HepG2 (cell line): ENCODE measurements at regions not wholly inside any gene's neighbourhood (a gene's known extent, or its start where the extent isn't known, plus 50 kb on each side); places are given as distances from the start of the nearest gene placed in this dataset.

Source experiments
- ATAC-seq: fragments of 200-7000 bp; cut with Tn5 transposase; 3 replicates; pipeline ENCODE4 v1.9.1; 2020; ENCODE audit warnings: mild to moderate bottlenecking, moderate library complexity
- BruUV-seq: library from RNA; stranded (reverse); fragments of 400-500 nt; replicated peaks from 2 replicates; lab custom pipeline; 2021; lab: Mats Ljungman, UMichigan
- CTCF ChIA-PET: fragments of 300-600 bp; formaldehyde crosslinking; extraction: SDS; loops from one replicate; lab custom pipeline; 2021; ENCODE audit warnings: low total read pairs, inconsistent platforms, low intra/inter-chr PET ratio; lab: Yijun Ruan, JAX
- POLR2A ChIA-PET: fragments of 350-600 bp; sonication (Branson Sonifier 250); formaldehyde crosslinking; loops from one replicate; lab custom pipeline; 2020; ENCODE audit warnings: antibody characterized with exemption, inconsistent platforms; lab: Yijun Ruan, JAX
- DNase-seq: peaks from one replicate; pipeline ENCODE4 v3.0.0-alpha.2; 2015; ENCODE audit warnings: low spot score
- FAIRE-seq: peaks from 3 replicates; lab custom pipeline; 2011; peaks lifted over from hg19 to GRCh38; lab: Jason Lieb, UNC
- H2AFZ ChIP-seq: one replicate; pipeline ENCODE4 v1.6.1; 2011; ENCODE audit warnings: low read length, inconsistent platforms
- H3K27ac ChIP-seq: fragments of 300-600 bp; 3 replicates; pipeline ENCODE4 v1.8.0; 2011; ENCODE audit warnings: mixed run types, mild to moderate bottlenecking, mixed read lengths, low read length, inconsistent platforms; ENCODE audit not compliant: insufficient read depth; ENCODE audit errors: extremely low read length
- H3K27me3 ChIP-seq, 2 experiments: fragments of 200-600 bp in 1 of 2; 2 replicates in 1 of 2; 3 replicates in 1 of 2; pipeline versions ENCODE4 v1.6.0 to v1.8.0; 2011; ENCODE audit warnings: low read length in 2 of 2, mild to moderate bottlenecking in 2 of 2, moderate library complexity in 2 of 2, inconsistent platforms in 1 of 2; ENCODE audit not compliant: insufficient read depth in 2 of 2, control insufficient read depth in 1 of 2
- H3K36me3 ChIP-seq, 2 experiments: fragments of 200-600 bp in 1 of 2; replicated peaks in 1 of 2; 2 replicates in 1 of 2; 3 replicates in 1 of 2; pipeline versions ENCODE4 v1.5.1 to v1.8.0; 2011; ENCODE audit warnings: low read length in 2 of 2, inconsistent platforms in 1 of 2; ENCODE audit not compliant: insufficient read depth in 2 of 2, control insufficient read depth in 1 of 2
- H3K4me1 ChIP-seq: 2 replicates; pipeline ENCODE4 v1.5.1; 2012; ENCODE audit warnings: low read length, inconsistent platforms; ENCODE audit not compliant: insufficient read depth
- H3K4me2 ChIP-seq: 2 replicates; pipeline ENCODE4 v1.6.0; 2011; ENCODE audit warnings: low read depth, low read length, inconsistent platforms
- H3K4me3 ChIP-seq, 3 experiments: fragments of 200-600 bp in 1 of 3; sonication (generic), shearing (Covaris generic) in 1 of 3; replicated peaks in 1 of 3; 2 replicates each; pipeline ENCODE4 v1.5.1; 2011 to 2016; ENCODE audit warnings: low read length in 3 of 3, inconsistent platforms in 2 of 3, low read depth in 2 of 3, mild to moderate bottlenecking in 2 of 3, control low read depth in 1 of 3, mixed read lengths in 1 of 3; ENCODE audit not compliant: insufficient read depth in 1 of 3
- H3K79me2 ChIP-seq: one replicate; pipeline ENCODE4 v1.6.1; 2011; ENCODE audit warnings: low read length, inconsistent platforms; ENCODE audit not compliant: insufficient read depth
- H3K9ac ChIP-seq: 2 replicates; pipeline ENCODE4 v1.6.0; 2011; ENCODE audit warnings: mild to moderate bottlenecking, low read depth, low read length, inconsistent platforms; ENCODE audit not compliant: insufficient read depth
- H3K9me3 ChIP-seq: 2 replicates; pipeline ENCODE4 v1.5.1; 2012; ENCODE audit warnings: mild to moderate bottlenecking, low read length
- H4K20me1 ChIP-seq: 2 replicates; pipeline ENCODE4 v1.6.0; 2011; ENCODE audit warnings: inconsistent platforms, mild to moderate bottlenecking, low read length, moderate library complexity; ENCODE audit not compliant: insufficient read depth
- GLMP ChIP-seq: sonication (generic); formaldehyde crosslinking; IDR thresholded peaks from 2 replicates; pipeline ENCODE4 v1.9.0; 2021; ENCODE audit warnings: missing genetic modification reagents, mild to moderate bottlenecking, borderline replicate concordance
- RARG ChIP-seq: sonication (generic); formaldehyde crosslinking; IDR thresholded peaks from 2 replicates; pipeline ENCODE4 v1.4.0; 2020; ENCODE audit warnings: low read depth, mild to moderate bottlenecking, missing genetic modification reagents
- ZBTB7A ChIP-seq: sonication (generic); formaldehyde crosslinking; IDR thresholded peaks from 2 replicates; pipeline ENCODE4 v1.8.0; 2022; ENCODE audit warnings: mild to moderate bottlenecking, missing genetic modification reagents
- ZNF292 ChIP-seq: sonication (generic); formaldehyde crosslinking; IDR thresholded peaks from 2 replicates; pipeline ENCODE4 v1.8.1; 2022; ENCODE audit warnings: mild to moderate bottlenecking, low read depth, missing genetic modification reagents, borderline replicate concordance
- ZNF407 ChIP-seq: sonication (generic); formaldehyde crosslinking; IDR thresholded peaks from one replicate; pipeline ENCODE4 v1.5.1; 2020; ENCODE audit warnings: mild to moderate bottlenecking, missing genetic modification reagents; ENCODE audit errors: not compliant biosample characterization
- ZNF543 ChIP-seq: sonication (generic); formaldehyde crosslinking; IDR thresholded peaks from 2 replicates; pipeline ENCODE4 v1.4.0; 2020; ENCODE audit warnings: mild to moderate bottlenecking, missing genetic modification reagents
- ZNF619 ChIP-seq: sonication (generic); formaldehyde crosslinking; IDR thresholded peaks from 2 replicates; pipeline ENCODE4 v1.4.0; 2020; ENCODE audit warnings: mild to moderate bottlenecking, missing genetic modification reagents
- WGBS: methylation state at CpG from one replicate; pipeline ENCODE4 v1.1.6; 2017; ENCODE audit warnings: low lambda C conversion rate; 5-methylcytosine and 5-hydroxymethylcytosine counted together
- in situ Hi-C: cut with HindIII; loops from 2 replicates; pipeline ENCODE4 v1.10.0; 2017; ENCODE audit warnings: low pct_unique_long_range_greater_than_20kb; ENCODE audit not compliant: extremely low pct_ligation_motif_present
- intact Hi-C: fragments of 100-400 bp; cut with micrococcal nuclease; formaldehyde crosslinking; loops from one replicate; pipeline ENCODE4 v1.10.0; 2022; ENCODE audit not compliant: unreplicated experiment
- TF ChIP-seq, protein P1 (sequence below): sonication (generic); formaldehyde crosslinking; IDR thresholded peaks from 2 replicates; pipeline ENCODE4 v1.8.1; 2022; ENCODE audit warnings: low read depth, mild to moderate bottlenecking, missing genetic modification reagents

DNA sequence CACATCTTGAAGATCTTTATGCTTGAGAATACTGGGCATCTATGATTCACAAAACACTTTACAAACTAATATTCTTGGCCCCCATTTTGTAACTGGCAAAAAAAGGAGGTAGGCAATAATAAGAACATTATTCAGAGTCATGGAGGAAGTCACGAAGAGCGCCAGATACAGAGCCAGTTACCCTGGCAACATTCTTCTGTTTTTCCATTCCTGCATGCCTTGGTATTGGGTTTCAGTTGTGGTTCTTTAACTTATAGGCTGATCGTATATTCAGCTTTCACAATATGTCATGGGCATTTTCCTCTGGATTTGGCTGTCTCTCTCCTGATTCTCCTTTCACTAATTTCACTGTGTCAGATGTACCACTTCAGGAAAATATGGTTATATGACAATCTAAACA lies 234.7 kb downstream of the HRH4 start:
- no TSS peak for BruUV-seq
- TF ChIP-seq ZNF292 (CRISPR knock-in tag) (no peak), ZNF619 (CRISPR knock-in tag) (no peak), ZBTB7A (CRISPR knock-in tag) (no peak), GLMP (CRISPR knock-in tag) (no peak), ZNF543 (no peak), RARG (CRISPR knock-in tag) (no peak), ZNF407 (no peak)
- TF ChIP-seq, protein P1, sequence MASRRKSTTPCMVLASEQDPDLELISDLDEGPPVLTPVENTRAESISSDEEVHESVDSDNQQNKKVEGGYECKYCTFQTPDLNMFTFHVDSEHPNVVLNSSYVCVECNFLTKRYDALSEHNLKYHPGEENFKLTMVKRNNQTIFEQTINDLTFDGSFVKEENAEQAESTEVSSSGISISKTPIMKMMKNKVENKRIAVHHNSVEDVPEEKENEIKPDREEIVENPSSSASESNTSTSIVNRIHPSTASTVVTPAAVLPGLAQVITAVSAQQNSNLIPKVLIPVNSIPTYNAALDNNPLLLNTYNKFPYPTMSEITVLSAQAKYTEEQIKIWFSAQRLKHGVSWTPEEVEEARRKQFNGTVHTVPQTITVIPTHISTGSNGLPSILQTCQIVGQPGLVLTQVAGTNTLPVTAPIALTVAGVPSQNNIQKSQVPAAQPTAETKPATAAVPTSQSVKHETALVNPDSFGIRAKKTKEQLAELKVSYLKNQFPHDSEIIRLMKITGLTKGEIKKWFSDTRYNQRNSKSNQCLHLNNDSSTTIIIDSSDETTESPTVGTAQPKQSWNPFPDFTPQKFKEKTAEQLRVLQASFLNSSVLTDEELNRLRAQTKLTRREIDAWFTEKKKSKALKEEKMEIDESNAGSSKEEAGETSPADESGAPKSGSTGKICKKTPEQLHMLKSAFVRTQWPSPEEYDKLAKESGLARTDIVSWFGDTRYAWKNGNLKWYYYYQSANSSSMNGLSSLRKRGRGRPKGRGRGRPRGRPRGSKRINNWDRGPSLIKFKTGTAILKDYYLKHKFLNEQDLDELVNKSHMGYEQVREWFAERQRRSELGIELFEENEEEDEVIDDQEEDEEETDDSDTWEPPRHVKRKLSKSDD (CRISPR knock-in tag), result no peak

More for the DNA sequence above, 234.7 kb downstream of the HRH4 start:
- Histone ChIP-seq H3K4me3 (no peak overlapping the region), H3K36me3 (no peaks in the 10 kb centered on the region), H3K9me3 (peaks cover 15% of the 10 kb centered on the region; the same call in 1 of the 2 replicates), H3K27ac (no peak overlapping the region), H4K20me1 (no peaks in the 10 kb centered on the region), H3K79me2 (no peaks in the 10 kb centered on the region), H3K27me3 (no peaks in the 10 kb centered on the region; a peak in 1 of 5 replicates), H3K4me1 (no peaks in the 10 kb centered on the region), H2AFZ (no peak overlapping the region), H3K9ac (no peak overlapping the region), H3K4me2 (no peak overlapping the region)
- DNase-seq (no peak), ATAC-seq (no peak), FAIRE-seq (no peak)
- ChIA-PET POLR2A (no interaction called here), CTCF (no interaction called here)
- intact Hi-C loops, result no loop called here
- in situ Hi-C loops, result no loop called here
- WGBS, result 3% methylated on average over 3 of the region's 3 CpGs
